ENCODE measurements at regions not wholly inside any gene's neighbourhood (a gene's known extent, or its start where the extent isn't known, plus 50 kb on each side); places are given as distances from the start of the nearest gene placed in this dataset.
"Not testable (repeated sequence)": the region's sequence is repeated elsewhere in the genome, so short reads cannot be mapped to it uniquely, and the experiment has no call there.

DNA sequence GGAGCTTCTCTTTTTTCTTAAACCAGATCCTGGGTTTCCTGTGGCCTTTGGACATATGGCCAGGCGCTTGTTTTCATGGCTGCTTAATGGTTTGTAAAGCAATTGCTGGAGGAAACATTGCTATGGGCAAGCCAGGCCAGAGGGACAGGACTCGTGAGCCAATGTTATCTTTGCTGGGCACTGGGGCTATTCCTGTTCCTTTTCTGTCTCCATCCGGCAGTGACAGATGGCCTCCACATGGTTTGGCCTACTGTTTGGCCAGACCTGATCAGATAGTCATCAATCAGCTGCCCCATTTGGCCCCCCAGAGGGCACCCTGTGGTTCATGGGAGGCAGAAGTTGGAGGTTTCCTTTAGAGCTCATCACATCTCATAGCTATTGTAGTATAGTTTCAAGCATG is 326.1 kb upstream of the ROPN1 start:
- DNase-seq (ENCODE audit: low spot score) = no peak

GRCh38 chr3:124318656-124319055 is 326.7 kb upstream of the ROPN1 start:
- DNase-seq (ENCODE audit: low spot score) = no peak

- no peak for DNase-seq (ENCODE audit: low spot score)
These were observed 329.1 kb upstream of the ROPN1 start for GRCh38 chr3:124320976-124321375.

DNA sequence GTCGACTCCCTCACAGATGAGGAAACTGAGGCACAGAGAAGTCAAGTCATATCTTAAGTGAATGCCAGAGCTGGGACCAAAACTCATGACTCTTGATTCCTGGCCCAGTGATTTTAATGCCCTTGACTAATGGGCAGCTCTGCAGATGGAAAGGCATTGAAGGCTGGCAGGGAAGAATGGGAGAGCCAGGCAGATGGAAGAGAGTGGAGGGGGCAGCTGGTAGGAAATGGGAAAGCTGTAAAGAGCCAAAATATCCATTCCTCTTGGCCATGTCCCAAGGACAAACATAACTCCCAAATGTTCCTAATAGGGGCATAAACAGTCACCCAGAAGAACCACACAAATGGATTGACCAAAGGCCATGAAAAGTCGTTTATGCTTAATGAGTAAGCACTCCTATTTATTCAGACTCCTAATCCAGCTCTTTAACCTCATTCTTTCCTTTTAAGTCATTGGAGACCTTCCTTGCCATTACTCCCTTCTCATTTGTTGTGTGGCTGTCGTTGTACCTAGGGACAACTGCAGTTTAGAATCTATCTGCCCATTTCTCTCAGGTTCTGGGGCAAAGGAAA is 330.5 kb upstream of the ROPN1 start:
- no peak for DNase-seq (ENCODE audit: low spot score)

DNA sequence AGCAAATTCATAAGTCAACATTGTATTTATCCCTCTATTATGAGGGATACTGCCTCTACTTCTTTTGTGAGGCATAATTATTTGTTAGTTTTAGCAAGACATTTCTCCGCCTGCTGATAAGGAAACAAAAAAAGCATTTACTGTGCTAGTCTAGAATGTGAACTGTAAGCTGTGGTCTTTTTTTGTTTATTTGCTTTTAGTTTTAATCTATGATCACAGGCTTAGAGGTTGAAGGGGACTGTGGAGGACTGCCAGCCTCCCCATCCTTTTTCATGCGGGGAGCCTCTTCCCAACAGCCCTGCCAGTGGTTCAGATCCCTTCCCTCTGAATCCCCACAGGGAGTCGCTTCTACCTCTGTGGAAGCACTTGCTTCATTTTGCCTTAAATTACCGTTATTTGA is 331.0 kb upstream of the ROPN1 start:
- no peak for DNase-seq (ENCODE audit: low spot score)

DNA sequence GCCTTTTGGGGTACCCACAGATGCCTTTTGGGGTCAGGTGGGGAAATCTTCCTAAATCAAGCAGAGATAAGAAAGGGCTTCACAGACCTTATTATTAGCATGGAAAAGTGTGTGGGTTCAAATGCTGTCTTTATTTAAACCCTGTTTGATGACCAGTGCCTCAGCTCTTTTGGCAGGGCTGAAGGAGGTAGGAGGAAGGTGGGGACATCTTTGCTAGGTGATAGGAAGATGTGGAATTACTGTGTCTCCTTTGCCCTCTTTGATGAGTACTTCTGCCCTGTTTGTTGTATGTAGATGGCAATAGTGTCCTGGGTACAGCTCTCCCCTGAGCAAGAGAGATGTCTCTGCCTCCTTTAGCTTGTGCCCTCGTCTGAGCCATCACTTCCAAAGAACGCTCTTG is 333.3 kb upstream of the ROPN1 start:
- no peak for DNase-seq (ENCODE audit: low spot score)

DNA sequence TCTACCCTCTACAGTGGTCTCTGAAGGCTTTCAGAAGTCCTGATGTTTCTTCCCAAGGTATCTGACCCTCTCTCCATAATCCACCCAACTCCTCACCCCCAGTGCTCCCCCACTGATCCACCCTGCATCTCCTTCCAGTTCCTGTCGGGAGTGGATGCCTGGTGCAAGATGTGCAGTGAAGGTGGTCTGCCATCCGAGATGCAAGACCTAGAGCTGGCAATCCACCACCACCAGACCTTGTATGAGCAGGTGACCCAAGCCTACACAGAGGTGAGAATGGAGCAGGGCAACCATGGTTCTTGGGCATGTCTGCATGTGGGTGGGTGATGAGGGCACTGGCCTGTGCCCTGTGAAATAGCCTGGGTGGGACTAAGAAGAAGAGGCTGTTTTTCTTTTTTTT is 337.8 kb upstream of the ROPN1 start:
- DNase-seq (ENCODE audit: low spot score) = no peak

DNA sequence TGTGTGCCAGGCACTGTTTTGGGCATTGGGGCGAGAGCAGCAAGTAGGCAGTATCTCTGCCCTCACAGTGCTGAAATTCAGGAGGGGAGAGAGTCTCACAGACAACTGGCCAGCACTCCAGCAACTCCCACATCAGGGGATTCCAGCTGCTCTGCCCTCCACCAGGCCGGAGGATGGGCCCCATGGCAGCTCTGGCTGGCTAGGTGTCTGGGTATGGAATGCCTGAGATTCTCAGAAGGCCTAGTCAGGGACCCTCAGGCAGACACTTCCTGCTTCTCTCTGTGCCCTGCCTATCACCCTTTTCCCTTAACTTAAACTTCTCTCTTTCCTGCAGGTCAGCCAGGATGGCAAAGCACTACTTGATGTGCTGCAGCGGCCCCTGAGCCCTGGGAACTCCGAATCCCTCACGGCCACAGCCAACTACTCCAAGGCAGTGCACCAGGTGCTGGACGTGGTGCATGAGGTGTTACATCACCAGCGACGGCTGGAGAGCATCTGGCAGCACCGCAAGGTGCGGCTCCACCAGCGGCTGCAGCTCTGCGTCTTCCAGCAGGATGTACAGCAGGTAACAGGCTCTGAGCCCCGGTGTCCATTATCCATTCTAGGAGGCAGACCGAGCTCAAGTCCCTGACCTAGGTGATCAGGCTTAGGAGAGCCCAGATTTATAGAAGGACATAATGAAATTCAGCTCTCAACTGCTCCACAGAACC is 342.2 kb upstream of the ROPN1 start:
- no peak for DNase-seq (ENCODE audit: low spot score)

DNA sequence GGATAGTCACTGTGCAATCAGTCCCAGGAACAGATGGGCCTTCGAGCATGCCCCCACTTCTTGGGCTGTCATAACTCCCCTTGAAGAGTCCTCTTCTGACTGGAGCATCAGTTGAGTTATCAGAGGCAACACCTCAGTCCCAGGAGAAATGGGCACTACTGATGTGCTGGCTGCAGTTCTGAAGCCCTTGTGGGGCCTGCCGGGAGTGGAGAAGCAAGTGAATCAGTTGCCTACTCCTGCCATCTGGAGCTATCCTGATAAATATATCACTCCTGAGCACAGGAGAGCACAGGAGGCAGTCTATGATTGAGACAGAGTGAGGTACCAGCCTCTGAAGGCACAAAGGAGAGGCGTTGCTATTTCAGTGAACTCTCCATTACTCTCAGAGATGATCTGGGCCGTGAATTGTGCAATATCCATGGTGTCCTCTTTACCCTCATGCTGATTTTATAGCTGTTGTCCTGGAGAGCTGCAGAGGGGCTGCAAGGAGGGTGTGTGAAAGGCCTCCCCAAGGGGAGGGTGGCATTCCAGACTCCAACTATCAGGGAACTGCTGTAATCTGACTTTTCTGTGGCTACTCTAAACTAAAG is 344.2 kb upstream of the ROPN1 start:
- DNase-seq (ENCODE audit: low spot score) = no peak

- DNase-seq (ENCODE audit: low spot score) = no peak
These were observed 353.9 kb upstream of the ROPN1 start for GRCh38 chr3:124345845-124346244.

DNA sequence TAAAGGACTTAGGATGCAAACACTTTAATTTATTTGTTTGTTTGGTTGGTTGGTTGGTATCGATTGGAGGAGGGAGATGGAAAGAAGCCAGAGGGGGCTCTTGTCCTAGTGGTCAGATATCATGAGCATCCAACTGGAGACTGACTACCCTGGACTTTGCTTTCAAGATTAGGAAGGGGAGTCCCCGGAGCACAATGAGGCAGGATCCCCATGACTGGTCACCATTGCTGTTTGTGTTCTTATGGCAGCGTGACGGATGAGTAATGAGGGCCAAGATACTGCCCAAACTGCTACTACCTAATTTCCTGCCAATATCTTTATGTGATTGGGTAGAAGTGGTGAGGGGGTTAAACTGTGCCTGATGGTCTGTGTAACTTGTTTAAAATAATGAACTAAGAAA is 354.6 kb upstream of the ROPN1 start:
- DNase-seq (ENCODE audit: low spot score) = no peak

- DNase-seq (ENCODE audit: low spot score) = no peak
These were observed 355.5 kb upstream of the ROPN1 start for GRCh38 chr3:124347418-124347817.

DNA sequence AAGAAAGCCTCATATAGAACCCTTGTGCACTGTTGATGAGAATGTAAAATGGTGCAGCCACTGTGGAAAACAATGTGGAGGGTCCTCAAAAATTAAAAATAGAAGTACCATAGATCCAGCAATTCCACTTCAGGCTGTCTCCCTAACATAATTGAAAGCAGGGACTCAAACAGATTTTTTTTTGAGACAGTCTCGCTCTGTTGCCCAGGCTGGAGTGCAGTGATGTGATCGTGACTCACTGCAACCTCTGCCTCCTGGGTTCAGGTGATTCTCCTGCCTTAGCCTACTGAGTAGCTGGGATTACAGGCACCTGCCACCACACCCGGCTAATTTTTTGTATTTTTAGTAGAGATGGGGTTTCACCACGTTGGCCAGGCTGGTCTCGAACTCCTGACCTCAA is 356.6 kb upstream of the ROPN1 start:
- not testable (repeated sequence) for DNase-seq (ENCODE audit: low spot score)

GRCh38 chr3:124351430-124352148 is 359.7 kb upstream of the ROPN1 start:
- DNase-seq (ENCODE audit: low spot score) = peak; percentile 39

DNA sequence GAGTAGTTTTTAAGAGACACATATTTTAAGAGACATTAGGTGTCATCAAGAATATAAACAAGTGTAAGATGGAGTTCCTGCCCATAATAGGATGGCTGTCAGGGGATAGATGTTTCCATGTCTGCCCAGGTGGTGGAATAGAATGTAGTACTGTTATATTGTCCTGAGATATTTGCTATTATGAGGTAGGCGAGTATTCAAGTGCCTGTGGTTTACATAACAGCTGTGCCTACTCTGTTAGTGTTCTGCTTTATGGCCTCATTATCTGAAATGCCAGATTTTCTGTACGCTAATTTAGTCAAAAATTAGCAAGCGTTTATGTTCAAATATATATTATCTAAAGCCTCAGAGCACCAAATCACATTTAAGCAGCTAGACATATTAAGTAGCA is 360.2 kb upstream of the ROPN1 start:
- no peak for DNase-seq (ENCODE audit: low spot score)

GRCh38 chr3:124353691-124354090 is 361.8 kb upstream of the ROPN1 start:
- no peak for DNase-seq (ENCODE audit: low spot score)

DNA sequence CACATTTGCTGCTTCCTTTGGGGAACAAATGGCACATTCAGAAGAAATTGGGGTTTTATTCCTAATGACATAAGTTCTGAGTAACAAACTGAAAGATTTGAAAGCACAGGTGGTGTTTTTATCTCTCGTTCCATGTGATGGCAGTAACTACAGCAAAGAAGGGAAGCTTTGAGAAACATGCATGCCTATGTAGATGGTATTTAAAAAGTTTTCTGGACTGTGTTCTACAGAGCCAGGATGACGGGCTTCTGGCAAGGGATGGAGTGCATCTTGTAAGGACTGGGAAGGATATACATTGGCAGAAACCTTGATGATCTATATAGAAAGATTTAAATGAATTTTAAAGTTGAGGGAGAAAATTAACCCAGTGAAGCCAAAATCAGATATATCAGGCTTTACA is 362.2 kb upstream of the ROPN1 start:
- DNase-seq (ENCODE audit: low spot score) = no peak

GRCh38 chr3:124358156-124358555 is 366.2 kb upstream of the ROPN1 start:
- DNase-seq (ENCODE audit: low spot score) = no peak

DNA sequence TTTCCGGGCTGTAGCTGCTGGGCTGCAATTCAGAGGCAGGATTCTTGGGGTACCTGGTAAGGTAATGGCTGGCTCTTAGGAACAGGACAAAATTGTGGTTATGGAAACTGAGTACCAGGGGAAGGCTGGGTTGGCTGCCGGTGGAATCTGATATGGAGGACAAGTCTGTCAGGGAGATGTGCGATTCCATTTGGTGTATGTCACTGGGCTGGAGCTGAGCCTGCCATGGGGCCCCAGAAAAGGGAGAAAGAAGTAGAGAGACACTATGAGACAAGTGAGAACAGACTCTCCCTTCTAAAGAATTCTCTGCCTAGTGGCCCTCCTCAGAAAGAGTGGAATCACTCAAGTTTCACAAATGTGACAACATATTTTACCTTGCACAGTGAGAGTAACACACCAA is 368.2 kb upstream of the ROPN1 start:
- no peak for DNase-seq (ENCODE audit: low spot score)

DNA sequence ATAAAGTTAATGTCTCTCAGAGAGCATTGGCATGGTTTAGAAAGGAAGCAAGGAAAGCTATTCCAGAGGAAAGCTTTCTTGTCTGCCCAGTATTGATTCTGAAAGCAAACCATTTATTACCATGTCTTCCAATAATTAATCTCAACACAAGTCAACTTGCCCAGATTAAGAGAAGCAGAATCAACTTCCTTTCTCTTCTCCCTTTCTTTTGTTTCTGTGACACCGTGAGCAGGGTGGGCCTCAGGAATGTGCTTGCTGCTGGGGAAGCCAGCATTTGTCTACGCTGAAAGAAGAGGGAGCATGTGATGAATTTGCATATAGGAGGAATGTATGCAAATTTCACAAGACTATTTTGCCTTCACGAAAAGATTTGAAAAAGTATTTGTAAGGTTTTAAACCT is 368.6 kb upstream of the ROPN1 start:
- DNase-seq (ENCODE audit: low spot score) = no peak

GRCh38 chr3:124361566-124361965 is 368.7 kb upstream of the UMPS start:
- DNase-seq (ENCODE audit: low spot score) = no peak

- no peak for DNase-seq (ENCODE audit: low spot score)
These were observed 367.8 kb upstream of the UMPS start for GRCh38 chr3:124362455-124362854.

GRCh38 chr3:124363476-124363875 is 366.8 kb upstream of the UMPS start:
- DNase-seq (ENCODE audit: low spot score) = no peak
